Hepatocyte (in vitro differentiated cells): ENCODE measurements at regions not wholly inside any gene's neighbourhood (a gene's known extent, or its start where the extent isn't known, plus 50 kb on each side); places are given as distances from the start of the nearest gene placed in this dataset.

Experiments
- EZH2 ChIP-seq: fragments of 200-600 bp; sonication (generic); IDR thresholded peaks from 2 replicates; pipeline ENCODE4 v1.6.1; 2016; ENCODE audit warnings: antibody characterized with exemption, mild to moderate bottlenecking, borderline replicate concordance
- EZH2phosphoT487 ChIP-seq: fragments of 200-600 bp; sonication (generic); IDR thresholded peaks from one replicate; pipeline ENCODE4 v1.6.1; 2018; ENCODE audit warnings: antibody characterized with exemption, mild to moderate bottlenecking, low read depth, moderate library complexity; ENCODE audit not compliant: unreplicated experiment, severe bottlenecking
- TF ChIP-seq, protein P1 (sequence below): fragments of 200-600 bp; sonication (generic); IDR thresholded peaks from 2 replicates; pipeline ENCODE4 v1.5.1; 2016; ENCODE audit warnings: antibody characterized with exemption, mild to moderate bottlenecking; ENCODE audit not compliant: poor library complexity

DNA sequence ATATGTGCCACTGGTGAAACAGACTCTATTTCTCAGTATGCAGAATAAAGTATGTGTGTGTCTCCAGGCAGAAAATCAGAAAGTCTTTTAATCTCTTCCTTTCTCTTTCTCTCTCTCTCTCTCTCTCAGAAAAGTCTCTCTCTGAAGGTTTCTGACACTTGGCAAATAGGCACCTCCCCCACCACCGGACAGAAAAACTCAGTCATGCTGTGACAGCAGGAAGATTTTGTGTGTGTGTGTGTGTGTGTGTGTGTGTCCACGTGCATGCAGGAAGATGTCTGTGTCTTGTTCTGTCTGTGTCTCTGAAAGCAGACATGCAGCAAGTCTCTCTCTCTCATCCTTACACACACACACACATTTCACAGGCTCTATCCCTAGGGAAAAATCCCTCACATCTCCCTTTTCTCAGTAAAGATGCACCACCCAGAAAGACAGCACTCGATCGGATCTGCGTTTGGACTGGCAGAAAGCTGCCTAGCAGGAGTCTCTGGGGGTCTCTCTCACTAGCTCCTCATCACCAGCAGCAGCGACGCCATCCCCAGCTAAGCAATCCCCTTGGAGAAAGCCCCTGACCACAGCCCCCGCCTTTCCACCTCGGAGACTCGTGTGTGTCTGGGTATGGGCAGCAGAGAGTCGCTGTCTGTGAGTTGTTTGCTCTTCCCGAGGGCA lies 98.3 kb downstream of the EDN3 start:
- TF ChIP-seq, protein P1, sequence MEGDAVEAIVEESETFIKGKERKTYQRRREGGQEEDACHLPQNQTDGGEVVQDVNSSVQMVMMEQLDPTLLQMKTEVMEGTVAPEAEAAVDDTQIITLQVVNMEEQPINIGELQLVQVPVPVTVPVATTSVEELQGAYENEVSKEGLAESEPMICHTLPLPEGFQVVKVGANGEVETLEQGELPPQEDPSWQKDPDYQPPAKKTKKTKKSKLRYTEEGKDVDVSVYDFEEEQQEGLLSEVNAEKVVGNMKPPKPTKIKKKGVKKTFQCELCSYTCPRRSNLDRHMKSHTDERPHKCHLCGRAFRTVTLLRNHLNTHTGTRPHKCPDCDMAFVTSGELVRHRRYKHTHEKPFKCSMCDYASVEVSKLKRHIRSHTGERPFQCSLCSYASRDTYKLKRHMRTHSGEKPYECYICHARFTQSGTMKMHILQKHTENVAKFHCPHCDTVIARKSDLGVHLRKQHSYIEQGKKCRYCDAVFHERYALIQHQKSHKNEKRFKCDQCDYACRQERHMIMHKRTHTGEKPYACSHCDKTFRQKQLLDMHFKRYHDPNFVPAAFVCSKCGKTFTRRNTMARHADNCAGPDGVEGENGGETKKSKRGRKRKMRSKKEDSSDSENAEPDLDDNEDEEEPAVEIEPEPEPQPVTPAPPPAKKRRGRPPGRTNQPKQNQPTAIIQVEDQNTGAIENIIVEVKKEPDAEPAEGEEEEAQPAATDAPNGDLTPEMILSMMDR, result no peak
- no peak for TF ChIP-seq EZH2
- TF ChIP-seq EZH2phosphoT487, result no peak
